ENCODE measurements at regions not wholly inside any gene's neighbourhood (a gene's known extent, or its start where the extent isn't known, plus 50 kb on each side); places are given as distances from the start of the nearest gene placed in this dataset.
"Not testable (repeated sequence)": the region's sequence is repeated elsewhere in the genome, so short reads cannot be mapped to it uniquely, and the experiment has no call there.

- no peak for DNase-seq
These were observed 217.5 kb upstream of the NMUR2 start for GRCh38 chr5:152622628-152623027.

GRCh38 chr5:152623951-152624350 is 218.9 kb upstream of the NMUR2 start:
- no peak for DNase-seq

GRCh38 chr5:152625696-152626095 is 220.6 kb upstream of the NMUR2 start:
- no peak for DNase-seq

GRCh38 chr5:152631221-152631620 is 226.1 kb upstream of the NMUR2 start:
- no peak for DNase-seq

GRCh38 chr5:152632360-152632759 is 227.3 kb upstream of the NMUR2 start:
- no peak for DNase-seq

- DNase-seq, result no peak
These were observed 229.5 kb upstream of the NMUR2 start for GRCh38 chr5:152634586-152634985.

GRCh38 chr5:152638996-152639552 is 234.0 kb upstream of the NMUR2 start:
- DNase-seq, result no peak

GRCh38 chr5:152641970-152642805 is 237.1 kb upstream of the NMUR2 start:
- no peak for DNase-seq

GRCh38 chr5:152642880-152643279 is 237.8 kb upstream of the NMUR2 start:
- no peak for DNase-seq

- DNase-seq, result no peak
These were observed 239.1 kb upstream of the NMUR2 start for GRCh38 chr5:152644029-152644728.

- no peak for DNase-seq
These were observed 244.5 kb upstream of the NMUR2 start for GRCh38 chr5:152649609-152650008.

- DNase-seq, result no peak
These were observed 245.3 kb upstream of the NMUR2 start for GRCh38 chr5:152650413-152650812.

- DNase-seq, result not testable (repeated sequence)
These were observed 254.4 kb upstream of the NMUR2 start for GRCh38 chr5:152659470-152659869.

- no peak for DNase-seq
These were observed 268.5 kb upstream of the NMUR2 start for GRCh38 chr5:152673601-152674000.

- no peak for DNase-seq
These were observed 269.3 kb upstream of the NMUR2 start for GRCh38 chr5:152674403-152674802.

GRCh38 chr5:152676196-152676595 is 271.1 kb upstream of the NMUR2 start:
- DNase-seq, result no peak

GRCh38 chr5:152683205-152683604 is 278.1 kb upstream of the NMUR2 start:
- DNase-seq, result no peak

GRCh38 chr5:152686931-152687330 is 281.9 kb upstream of the NMUR2 start:
- no peak for DNase-seq

- DNase-seq, result no peak
These were observed 283.6 kb upstream of the NMUR2 start for GRCh38 chr5:152688561-152689249.

GRCh38 chr5:152689250-152689711 is 284.2 kb upstream of the NMUR2 start:
- no peak for DNase-seq

- no peak for DNase-seq
These were observed 289.2 kb upstream of the NMUR2 start for GRCh38 chr5:152694231-152694630.

GRCh38 chr5:152701305-152701949 is 296.3 kb upstream of the NMUR2 start:
- no peak for DNase-seq

GRCh38 chr5:152704286-152704685 is 299.2 kb upstream of the NMUR2 start:
- no peak for DNase-seq

All from NK-92 treated with Interleukin-12 subunit alpha and Interleukin-12 subunit beta, amount 100 ng/mL, for 24 hours (cell line).